ENCODE measurements at regions not wholly inside any gene's neighbourhood (a gene's known extent, or its start where the extent isn't known, plus 50 kb on each side); places are given as distances from the start of the nearest gene placed in this dataset.
"Not testable (repeated sequence)": the region's sequence is repeated elsewhere in the genome, so short reads cannot be mapped to it uniquely, and the experiment has no call there.

- no peak for ATAC-seq
Observed at GRCh38 chr2:230593765-230594164, 118.9 kb upstream of the CAB39 start.

- no peak for ATAC-seq
Observed at GRCh38 chr2:230594286-230594840, 118.3 kb upstream of the CAB39 start.

GRCh38 chr2:230599853-230600252 is 112.8 kb upstream of the CAB39 start:
- no peak for ATAC-seq

GRCh38 chr2:230600285-230600684 is 112.4 kb upstream of the CAB39 start:
- ATAC-seq, result no peak

GRCh38 chr2:230600881-230601280 is 111.8 kb upstream of the CAB39 start:
- no peak for ATAC-seq

GRCh38 chr2:230601510-230601909 is 111.1 kb upstream of the CAB39 start:
- ATAC-seq, result peak in 1 of 2 donors; percentile 25

GRCh38 chr2:230602562-230603230 is 109.9 kb upstream of the CAB39 start:
- ATAC-seq, result peak; percentile 79 to 81

- not testable (repeated sequence) for ATAC-seq
Observed at GRCh38 chr2:230603317-230603716, 109.3 kb upstream of the CAB39 start.

GRCh38 chr2:230604158-230604557 is 108.5 kb upstream of the CAB39 start:
- not testable (repeated sequence) for ATAC-seq

- no peak for ATAC-seq
Observed at GRCh38 chr2:230614040-230614439, 98.6 kb upstream of the CAB39 start.

- ATAC-seq, result peak; percentile 77 to 80
Observed at GRCh38 chr2:230614913-230615332, 97.7 kb upstream of the CAB39 start.

- not testable (repeated sequence) for ATAC-seq
Observed at GRCh38 chr2:230617256-230617706, 95.4 kb upstream of the CAB39 start.

GRCh38 chr2:230619491-230619890 is 93.2 kb upstream of the CAB39 start:
- ATAC-seq, result no peak

- ATAC-seq, result not testable (repeated sequence)
Observed at GRCh38 chr2:230625220-230625619, 87.4 kb upstream of the CAB39 start.

- not testable (repeated sequence) for ATAC-seq
Observed at GRCh38 chr2:230627091-230627490, 85.6 kb upstream of the CAB39 start.

- ATAC-seq, result no peak
Observed at GRCh38 chr2:230627806-230628724, 84.6 kb upstream of the CAB39 start.

- ATAC-seq, result no peak
Observed at GRCh38 chr2:230631470-230631869, 81.2 kb upstream of the CAB39 start.

GRCh38 chr2:230634146-230634545 is 78.5 kb upstream of the CAB39 start:
- ATAC-seq, result no peak

- ATAC-seq, result not testable (repeated sequence)
Observed at GRCh38 chr2:230634721-230635313, 77.8 kb upstream of the CAB39 start.

GRCh38 chr2:230636684-230637271 is 75.9 kb upstream of the CAB39 start:
- peak; percentile 70 to 75 for ATAC-seq

GRCh38 chr2:230637486-230637885 is 75.2 kb upstream of the CAB39 start:
- not testable (repeated sequence) for ATAC-seq

- ATAC-seq, result no peak
Observed at GRCh38 chr2:230640540-230641011, 72.1 kb upstream of the CAB39 start.
